ENCODE measurements at regions not wholly inside any gene's neighbourhood (a gene's known extent, or its start where the extent isn't known, plus 50 kb on each side); places are given as distances from the start of the nearest gene placed in this dataset.

- no peak overlapping the region for H3K27ac Mint-ChIP-seq
- H3K36me3 Mint-ChIP-seq (ENCODE audit: low read depth) = no peaks in the 10 kb centered on the region
- H3K9me3 Mint-ChIP-seq = peaks cover 9% of the 10 kb centered on the region
- H3K4me1 Mint-ChIP-seq (ENCODE audit: low read depth) = no peaks in the 10 kb centered on the region
- no peaks in the 10 kb centered on the region for H3K27me3 Mint-ChIP-seq (ENCODE audit: insufficient read depth)
- no peak for DNase-seq (ENCODE audit: low spot score)
- H3K4me3 Mint-ChIP-seq = no peak overlapping the region
- intact Hi-C loops (cut with micrococcal nuclease) = no loop called here
These were observed 279.7 kb downstream of the MBD2 start for GRCh38 chr18:53944721-53945120.

GRCh38 chr18:53943326-53943860, 281.1 kb downstream of the MBD2 start:
- Mint-ChIP-seq H3K36me3 (ENCODE audit: low read depth) (no peaks in the 10 kb centered on the region), H3K27ac (no peak overlapping the region), H3K27me3 (ENCODE audit: insufficient read depth) (no peaks in the 10 kb centered on the region), H3K4me1 (ENCODE audit: low read depth) (no peaks in the 10 kb centered on the region), H3K4me3 (no peak overlapping the region), H3K9me3 (peaks cover 9% of the 10 kb centered on the region)
- intact Hi-C loops (cut with micrococcal nuclease) = no loop called here
- DNase-seq (ENCODE audit: low spot score) = no peak

DNA sequence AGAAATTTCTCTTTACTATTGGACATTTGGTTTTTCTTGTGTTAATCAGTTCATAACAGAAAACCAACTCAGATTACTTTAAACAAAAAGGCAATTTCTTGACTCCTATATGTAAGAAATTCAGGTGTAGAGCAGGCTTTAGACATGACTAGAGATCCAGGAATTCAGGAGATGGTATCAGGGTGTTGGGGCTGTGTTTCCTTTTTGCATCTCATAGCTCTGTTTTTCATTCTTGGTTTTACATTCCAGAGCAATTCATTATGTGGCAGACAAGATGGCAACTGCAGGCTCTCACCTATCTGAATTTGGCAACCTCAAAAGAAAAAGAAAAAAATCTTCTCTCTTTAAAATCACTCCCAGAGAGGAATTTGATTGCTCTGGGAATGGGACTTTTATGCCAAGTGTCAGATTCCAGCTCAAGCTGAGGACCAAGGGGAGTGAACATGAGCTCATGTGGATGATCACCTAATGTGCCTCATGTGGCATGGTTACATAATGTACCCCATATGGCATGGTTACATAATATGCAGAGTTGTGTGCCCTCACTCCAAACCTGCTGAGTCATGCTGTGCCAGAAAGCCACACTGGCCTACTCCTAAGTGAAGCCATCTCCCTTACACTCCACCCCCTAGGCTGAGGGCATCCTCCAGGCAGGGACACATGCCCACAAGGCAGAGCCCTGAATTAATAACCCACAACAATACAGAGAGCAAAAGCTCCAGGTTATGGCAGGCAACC, 282.7 kb downstream of the MBD2 start:
- intact Hi-C loops (cut with micrococcal nuclease) = no loop called here
- Mint-ChIP-seq H3K36me3 (ENCODE audit: low read depth) (no peaks in the 10 kb centered on the region), H3K9me3 (peaks cover 9% of the 10 kb centered on the region), H3K27me3 (ENCODE audit: insufficient read depth) (no peaks in the 10 kb centered on the region), H3K4me1 (ENCODE audit: low read depth) (peaks cover 7% of the 10 kb centered on the region), H3K4me3 (no peak overlapping the region), H3K27ac (no peak overlapping the region)
- DNase-seq (ENCODE audit: low spot score) = no peak

DNA sequence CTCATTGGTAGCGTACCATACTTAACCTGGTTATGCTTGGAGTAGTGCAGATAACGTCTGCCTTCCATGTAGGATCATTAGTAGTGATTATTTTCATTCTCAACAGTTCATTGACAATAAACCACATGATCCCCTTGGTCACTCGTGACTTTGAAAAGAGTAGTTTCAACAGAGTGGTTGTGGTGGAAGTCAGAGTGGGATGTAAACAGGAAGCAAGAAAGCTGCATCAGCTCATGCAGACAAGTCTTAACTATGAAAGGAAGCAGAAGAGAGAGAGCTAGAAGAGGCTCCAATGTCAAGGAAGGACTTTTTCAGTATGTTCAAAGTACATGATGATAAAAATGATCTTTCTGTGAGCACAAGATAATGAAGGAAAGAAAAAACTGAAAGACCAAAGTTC, 287.4 kb downstream of the MBD2 start:
- intact Hi-C loops (cut with micrococcal nuclease) = loop anchor here (5.0 to 10.0 kb wide), 3 partner anchors 278 to 418 kb away; partner anchors contain the start of genes C18orf54 and STARD6
- H3K4me1 Mint-ChIP-seq (ENCODE audit: low read depth) = peaks cover 25% of the 10 kb centered on the region
- no peaks in the 10 kb centered on the region for H3K27me3 Mint-ChIP-seq (ENCODE audit: insufficient read depth)
- DNase-seq (ENCODE audit: low spot score) = no peak
- no peak overlapping the region for H3K4me3 Mint-ChIP-seq
- no peaks in the 10 kb centered on the region for H3K36me3 Mint-ChIP-seq (ENCODE audit: low read depth)
- peaks cover 15% of the 10 kb centered on the region for H3K9me3 Mint-ChIP-seq
- peak overlapping the region; percentile 45 for H3K27ac Mint-ChIP-seq

- intact Hi-C loops (cut with micrococcal nuclease) = loop anchor here (1.0 to 10.0 kb wide), 4 partner anchors 213 to 419 kb away; partner anchors contain the start of genes C18orf54 and STARD6
- Mint-ChIP-seq H3K36me3 (ENCODE audit: low read depth) (no peaks in the 10 kb centered on the region), H3K9me3 (peaks cover 13% of the 10 kb centered on the region), H3K27me3 (ENCODE audit: insufficient read depth) (peaks cover under 1% of the 10 kb centered on the region), H3K27ac (peak overlapping the region; percentile 73), H3K4me3 (no peak overlapping the region), H3K4me1 (ENCODE audit: low read depth) (peaks cover 25% of the 10 kb centered on the region)
- DNase-seq (ENCODE audit: low spot score) = no peak
These were observed 288.7 kb downstream of the MBD2 start for GRCh38 chr18:53935803-53936202.

DNA sequence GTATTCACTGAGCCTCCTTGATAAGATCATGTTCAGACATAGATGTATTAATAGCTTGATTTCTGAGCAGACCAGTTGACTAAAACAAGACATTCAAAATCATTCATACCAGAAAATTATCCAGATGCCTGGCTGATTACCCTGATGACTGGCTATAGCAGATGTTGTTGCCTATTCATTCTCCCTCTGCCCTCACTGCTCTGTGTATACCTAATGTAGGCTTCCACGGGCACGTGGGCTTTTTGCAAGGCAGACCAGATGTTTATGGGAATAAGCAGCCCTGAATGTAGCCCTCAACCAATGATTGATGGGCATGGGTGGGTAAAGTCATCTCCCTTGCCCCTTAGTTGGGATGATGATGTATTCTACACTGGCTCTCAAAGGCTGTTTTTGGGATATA, 289.1 kb downstream of the MBD2 start:
- peak overlapping the region; percentile 73 for H3K27ac Mint-ChIP-seq
- peaks cover 25% of the 10 kb centered on the region for H3K4me1 Mint-ChIP-seq (ENCODE audit: low read depth)
- H3K27me3 Mint-ChIP-seq (ENCODE audit: insufficient read depth) = peaks cover 1% of the 10 kb centered on the region
- H3K4me3 Mint-ChIP-seq = no peak overlapping the region
- intact Hi-C loops (cut with micrococcal nuclease) = loop anchor here (1.0 to 10.0 kb wide), 4 partner anchors 214 to 419 kb away; partner anchors contain the start of genes C18orf54 and STARD6
- no peaks in the 10 kb centered on the region for H3K36me3 Mint-ChIP-seq (ENCODE audit: low read depth)
- no peak for DNase-seq (ENCODE audit: low spot score)
- H3K9me3 Mint-ChIP-seq = peaks cover 11% of the 10 kb centered on the region

GRCh38 chr18:53920312-53921075, 304.0 kb downstream of the MBD2 start:
- DNase-seq (ENCODE audit: low spot score) = no peak
- intact Hi-C loops (cut with micrococcal nuclease) = no loop called here
- Mint-ChIP-seq H3K27me3 (ENCODE audit: insufficient read depth) (peaks cover 5% of the 10 kb centered on the region), H3K36me3 (ENCODE audit: low read depth) (no peaks in the 10 kb centered on the region), H3K4me3 (no peak overlapping the region), H3K9me3 (peaks cover 10% of the 10 kb centered on the region), H3K4me1 (ENCODE audit: low read depth) (no peaks in the 10 kb centered on the region), H3K27ac (no peak overlapping the region)

DNA sequence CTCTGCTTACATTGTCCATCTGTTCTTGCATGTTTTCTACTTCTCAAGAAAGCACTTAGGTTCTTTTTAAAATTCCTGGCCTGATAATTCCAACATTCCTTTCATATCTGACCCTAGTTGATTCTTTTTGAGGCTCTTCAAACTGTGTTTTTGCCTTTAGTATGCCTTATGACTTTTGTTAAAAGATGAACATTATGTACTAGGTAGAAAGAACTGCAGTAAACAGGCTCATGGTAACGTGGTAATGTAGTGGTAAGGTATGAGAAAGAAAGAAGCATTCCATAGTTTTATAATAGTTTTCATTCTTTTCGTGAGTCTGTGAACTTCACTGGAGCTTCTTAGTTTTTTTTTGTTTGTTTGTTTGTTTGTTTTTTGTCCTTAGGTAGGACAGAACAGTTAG, 306.4 kb downstream of the MBD2 start:
- Mint-ChIP-seq H3K36me3 (ENCODE audit: low read depth) (no peaks in the 10 kb centered on the region), H3K27me3 (ENCODE audit: insufficient read depth) (no peaks in the 10 kb centered on the region), H3K4me3 (no peak overlapping the region), H3K4me1 (ENCODE audit: low read depth) (no peaks in the 10 kb centered on the region), H3K9me3 (peaks cover 10% of the 10 kb centered on the region), H3K27ac (no peak overlapping the region)
- DNase-seq (ENCODE audit: low spot score) = no peak
- intact Hi-C loops (cut with micrococcal nuclease) = no loop called here

DNA sequence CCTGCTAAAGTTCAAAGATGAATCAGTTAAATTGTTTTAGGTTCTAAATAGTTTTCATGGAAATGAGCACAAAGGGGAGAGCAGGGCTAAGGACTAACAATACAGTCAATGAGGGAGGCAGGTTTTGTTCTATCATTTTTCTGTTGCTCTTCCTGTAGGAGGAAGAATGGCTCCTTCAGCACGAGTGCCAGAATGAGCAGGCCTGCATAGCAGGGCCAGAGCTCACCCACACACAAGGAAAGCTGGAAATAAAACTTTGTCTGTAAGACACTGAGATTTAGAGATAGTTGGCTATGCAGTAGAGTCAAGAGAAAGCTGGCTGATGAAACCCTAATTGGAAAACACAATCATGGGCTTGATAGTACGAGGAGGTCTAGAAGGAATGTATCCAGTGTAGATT, 313.3 kb downstream of the MBD2 start:
- no peak for DNase-seq (ENCODE audit: low spot score)
- intact Hi-C loops (cut with micrococcal nuclease) = no loop called here
- no peak overlapping the region for H3K4me3 Mint-ChIP-seq
- no peaks in the 10 kb centered on the region for H3K9me3 Mint-ChIP-seq
- peaks cover 5% of the 10 kb centered on the region for H3K27me3 Mint-ChIP-seq (ENCODE audit: insufficient read depth)
- no peaks in the 10 kb centered on the region for H3K4me1 Mint-ChIP-seq (ENCODE audit: low read depth)
- H3K27ac Mint-ChIP-seq = no peak overlapping the region
- H3K36me3 Mint-ChIP-seq (ENCODE audit: low read depth) = no peaks in the 10 kb centered on the region

GRCh38 chr18:53909668-53910067, 314.8 kb downstream of the MBD2 start:
- H3K4me1 Mint-ChIP-seq (ENCODE audit: low read depth) = no peaks in the 10 kb centered on the region
- intact Hi-C loops (cut with micrococcal nuclease) = loop anchor here (1.0 to 5.0 kb wide), 4 partner anchors 210 to 761 kb away; no protein-coding TSS in a partner anchor
- no peaks in the 10 kb centered on the region for H3K36me3 Mint-ChIP-seq (ENCODE audit: low read depth)
- DNase-seq (ENCODE audit: low spot score) = no peak
- H3K9me3 Mint-ChIP-seq = no peaks in the 10 kb centered on the region
- H3K27ac Mint-ChIP-seq = no peak overlapping the region
- peaks cover 5% of the 10 kb centered on the region for H3K27me3 Mint-ChIP-seq (ENCODE audit: insufficient read depth)
- no peak overlapping the region for H3K4me3 Mint-ChIP-seq

DNA sequence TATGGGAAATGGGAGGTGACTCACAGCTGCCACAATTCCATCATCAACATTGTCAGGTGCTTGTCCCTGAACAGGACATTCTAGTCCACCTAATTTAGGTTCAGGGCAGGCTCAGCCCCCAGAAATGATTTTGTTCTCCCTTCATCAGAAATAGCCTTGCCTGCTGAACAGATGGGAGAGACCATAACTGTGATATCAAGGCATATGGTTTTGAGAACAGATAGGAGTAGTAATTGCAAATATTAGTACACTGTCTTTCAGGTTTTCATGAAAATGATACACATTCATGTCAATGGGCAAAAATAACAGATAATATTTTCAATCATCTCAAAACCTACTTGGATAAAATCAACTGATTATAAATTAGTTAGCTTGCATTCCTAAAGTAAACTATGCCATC, 316.5 kb downstream of the MBD2 start:
- intact Hi-C loops (cut with micrococcal nuclease) = loop anchor here (2.0 to 5.0 kb wide), 3 partner anchors 364 to 763 kb away; no protein-coding TSS in a partner anchor
- H3K27me3 Mint-ChIP-seq (ENCODE audit: insufficient read depth) = peaks cover 5% of the 10 kb centered on the region

GRCh38 chr18:53906681-53907080, 317.8 kb downstream of the MBD2 start:
- intact Hi-C loops (cut with micrococcal nuclease) = loop anchor here (5.0 kb wide), 1 partner anchor 366 kb away; no protein-coding TSS in a partner anchor
- H3K9me3 Mint-ChIP-seq = no peaks in the 10 kb centered on the region
- no peak for DNase-seq (ENCODE audit: low spot score)
- no peak overlapping the region for H3K27ac Mint-ChIP-seq
- peaks cover 5% of the 10 kb centered on the region for H3K27me3 Mint-ChIP-seq (ENCODE audit: insufficient read depth)
- no peaks in the 10 kb centered on the region for H3K36me3 Mint-ChIP-seq (ENCODE audit: low read depth)
- no peak overlapping the region for H3K4me3 Mint-ChIP-seq
- no peaks in the 10 kb centered on the region for H3K4me1 Mint-ChIP-seq (ENCODE audit: low read depth)

More for the DNA sequence above, 316.5 kb downstream of the MBD2 start:
- Mint-ChIP-seq H3K9me3 (no peaks in the 10 kb centered on the region), H3K4me1 (ENCODE audit: low read depth) (no peaks in the 10 kb centered on the region), H3K36me3 (ENCODE audit: low read depth) (no peaks in the 10 kb centered on the region), H3K4me3 (no peak overlapping the region), H3K27ac (no peak overlapping the region)
- DNase-seq (ENCODE audit: low spot score) = no peak
